Kidney glomerular epithelial cell (primary cell): ENCODE measurements at regions not wholly inside any gene's neighbourhood (a gene's known extent, or its start where the extent isn't known, plus 50 kb on each side); places are given as distances from the start of the nearest gene placed in this dataset.

Experiments used
- DNase-seq: peaks from one replicate; lab custom pipeline; 2025; lab: John Stamatoyannopoulos, UW

- peak; percentile 29 for DNase-seq
Measured at GRCh38 chrX:10900585-10901289, 210.4 kb upstream of the HCCS start.

GRCh38 chrX:10901290-10901633 lies 209.9 kb upstream of the HCCS start:
- DNase-seq, result no peak

- DNase-seq, result no peak
Measured at GRCh38 chrX:10902001-10902400, 209.1 kb upstream of the HCCS start.

- DNase-seq, result no peak
Measured at GRCh38 chrX:10903523-10903922, 207.6 kb upstream of the HCCS start.

- no peak for DNase-seq
Measured at GRCh38 chrX:10904220-10904619, 206.9 kb upstream of the HCCS start.

- DNase-seq, result no peak
Measured at GRCh38 chrX:10906866-10907265, 204.3 kb upstream of the HCCS start.

GRCh38 chrX:10922159-10922558 lies 189.0 kb upstream of the HCCS start:
- peak; percentile 87 for DNase-seq

- peak; percentile 2 for DNase-seq
Measured at GRCh38 chrX:10922835-10923234, 188.3 kb upstream of the HCCS start.

GRCh38 chrX:10923466-10923865 lies 187.7 kb upstream of the HCCS start:
- DNase-seq, result no peak

GRCh38 chrX:10926404-10926803 lies 184.7 kb upstream of the HCCS start:
- DNase-seq, result no peak

- DNase-seq, result no peak
Measured at GRCh38 chrX:10926891-10927290, 184.2 kb upstream of the HCCS start.

- no peak for DNase-seq
Measured at GRCh38 chrX:10929747-10930146, 181.4 kb upstream of the HCCS start.

GRCh38 chrX:10930151-10930550 lies 181.0 kb upstream of the HCCS start:
- DNase-seq, result no peak

- DNase-seq, result no peak
Measured at GRCh38 chrX:10931976-10932375, 179.2 kb upstream of the HCCS start.

GRCh38 chrX:10932842-10933440 lies 178.2 kb upstream of the HCCS start:
- no peak for DNase-seq

- DNase-seq, result no peak
Measured at GRCh38 chrX:10935501-10935900, 175.6 kb upstream of the HCCS start.

GRCh38 chrX:10936976-10937375 lies 174.2 kb upstream of the HCCS start:
- DNase-seq, result no peak

GRCh38 chrX:10938365-10938923 lies 172.7 kb upstream of the HCCS start:
- DNase-seq, result no peak

- DNase-seq, result peak; percentile 0
Measured at GRCh38 chrX:10939424-10939823, 171.7 kb upstream of the HCCS start.

- DNase-seq, result no peak
Measured at GRCh38 chrX:10944136-10944885, 166.8 kb upstream of the HCCS start.

GRCh38 chrX:10945498-10945897 lies 165.6 kb upstream of the HCCS start:
- no peak for DNase-seq

GRCh38 chrX:10949541-10949940 lies 161.6 kb upstream of the HCCS start:
- no peak for DNase-seq

- DNase-seq, result no peak
Measured at GRCh38 chrX:10952619-10953018, 158.5 kb upstream of the HCCS start.
